HG02588 (cell line): ENCODE measurements at regions not wholly inside any gene's neighbourhood (a gene's known extent, or its start where the extent isn't known, plus 50 kb on each side); places are given as distances from the start of the nearest gene placed in this dataset.

ENCODE experiments used
- ATAC-seq: cut with Tn5 transposase; IDR thresholded peaks from one replicate; pipeline ENCODE4 v1.9.1; 2021; ENCODE audit warnings: mild to moderate bottlenecking, moderate library complexity; ENCODE audit not compliant: unreplicated experiment

- no peak for ATAC-seq
Observed at GRCh38 chr2:23323198-23323916, 61.6 kb upstream of the KLHL29 start.

DNA sequence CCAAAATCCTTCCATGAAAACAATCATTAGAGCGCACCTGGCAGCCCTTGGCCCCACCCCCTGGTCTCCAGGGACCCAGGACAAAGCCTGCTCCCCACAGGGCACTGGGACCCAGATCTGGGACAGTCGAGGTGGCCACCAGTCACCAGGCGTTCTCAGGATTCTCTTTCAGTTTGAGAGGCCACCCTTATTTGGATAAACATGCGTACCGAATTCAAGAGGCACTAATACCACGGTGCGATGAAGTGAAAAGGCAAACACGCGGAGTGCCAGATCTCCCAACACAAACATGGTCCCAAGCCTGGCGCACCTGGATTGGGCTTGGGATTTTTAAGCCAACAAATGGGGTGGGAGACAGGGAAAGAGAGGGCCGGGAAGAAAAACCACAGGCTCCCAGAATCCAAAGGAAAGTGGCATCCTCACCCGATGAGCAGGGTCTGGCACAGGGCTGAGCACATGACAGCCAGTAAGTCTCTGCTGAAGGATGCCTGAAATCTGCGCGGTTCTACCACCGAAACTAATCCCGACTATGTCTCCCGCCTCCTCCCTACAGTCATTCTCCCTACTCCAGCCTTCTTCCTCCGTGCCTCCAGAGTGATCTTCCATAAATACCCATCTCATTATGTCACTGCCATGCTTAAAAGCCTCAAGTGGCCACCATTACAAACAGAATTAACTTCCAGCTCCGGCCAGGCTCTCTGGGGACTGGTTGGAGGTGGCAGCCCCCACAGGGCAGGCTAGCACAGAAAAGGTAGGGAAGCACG lies 60.9 kb upstream of the KLHL29 start:
- ATAC-seq = no peak

DNA sequence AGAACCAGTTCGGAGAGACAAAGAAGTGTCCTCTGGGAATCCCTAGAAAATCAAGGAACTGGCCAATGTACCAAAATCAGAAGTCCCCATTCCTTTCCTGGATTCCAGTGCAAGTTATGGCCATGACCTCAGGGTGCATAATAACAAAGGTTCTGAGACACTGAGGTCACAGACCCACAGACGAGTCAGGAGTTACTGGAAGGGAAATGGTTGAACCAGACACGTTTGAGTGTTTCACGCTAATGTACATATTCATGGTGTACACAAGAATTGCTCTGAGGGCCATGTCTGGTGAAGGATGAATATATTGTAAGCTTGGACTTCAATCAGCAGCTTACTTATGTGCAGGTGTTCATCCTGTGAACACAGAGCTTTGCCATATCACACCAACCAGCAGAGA lies 58.6 kb upstream of the KLHL29 start:
- no peak for ATAC-seq

GRCh38 chr2:23327416-23327815 lies 57.6 kb upstream of the KLHL29 start:
- no peak for ATAC-seq

- no peak for ATAC-seq
Observed at GRCh38 chr2:23327887-23328286, 57.1 kb upstream of the KLHL29 start.

DNA sequence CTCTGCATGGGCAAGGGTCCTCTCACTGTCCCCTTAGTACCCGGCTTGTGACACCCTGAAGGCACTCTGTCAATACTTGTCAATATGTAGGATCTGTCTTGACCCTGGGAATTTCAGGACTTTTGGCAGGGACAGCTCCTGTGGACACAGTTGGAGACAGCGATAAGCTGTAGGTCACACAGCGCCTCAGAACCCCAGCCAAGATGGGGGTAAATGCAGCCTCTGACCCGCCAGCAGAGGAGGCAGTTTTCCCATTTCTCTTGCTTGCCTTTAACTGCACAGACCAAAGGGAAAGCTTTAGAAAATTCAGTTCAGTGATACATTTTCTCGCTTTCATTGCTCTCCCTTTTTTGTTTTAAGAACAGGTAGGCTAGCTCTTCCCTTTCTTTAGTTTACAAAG lies 54.8 kb upstream of the KLHL29 start:
- no peak for ATAC-seq
